ENCODE measurements at regions not wholly inside any gene's neighbourhood (a gene's known extent, or its start where the extent isn't known, plus 50 kb on each side); places are given as distances from the start of the nearest gene placed in this dataset.

DNA sequence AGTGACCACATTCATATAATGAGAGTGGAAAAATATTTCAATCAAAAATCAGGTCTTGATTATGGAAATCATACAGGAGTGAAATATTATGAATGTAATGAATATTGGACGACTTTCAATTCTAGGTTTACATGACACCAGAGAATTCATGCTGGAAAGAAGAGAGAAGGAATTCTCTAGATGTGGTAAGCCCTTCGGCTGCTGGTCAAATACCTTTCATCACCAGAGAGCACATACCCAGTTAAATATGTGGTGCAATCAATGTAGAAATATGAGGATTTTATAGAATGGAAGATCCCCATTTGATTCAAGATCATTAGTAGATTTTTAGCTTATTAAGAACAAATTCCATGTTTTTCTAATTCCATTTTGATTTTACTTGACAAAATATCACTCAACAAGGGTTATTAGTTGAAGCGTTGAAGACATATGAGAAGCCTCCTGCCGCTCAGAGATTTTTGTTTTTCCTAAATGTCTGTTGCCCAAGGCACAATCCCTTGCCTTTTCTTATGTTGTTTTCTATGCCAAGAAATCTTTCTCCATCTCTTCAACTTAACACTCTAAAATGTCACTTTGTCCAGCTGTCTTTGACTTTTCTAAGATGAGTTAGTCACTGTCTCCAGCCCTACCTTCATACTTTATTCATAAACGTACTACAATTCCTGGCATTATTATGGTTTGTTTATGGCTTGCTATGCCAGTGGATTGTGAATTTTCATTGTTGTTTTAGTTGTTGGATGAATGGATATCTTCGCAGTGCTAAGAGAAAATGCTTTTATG lies 72.8 kb upstream of the ZDHHC17 start:
- no peaks in the 10 kb centered on the region for H3K9me3 Mint-ChIP-seq
- H3K27me3 ChIP-seq (ENCODE audit: control insufficient read depth, insufficient read depth, low read length) = no peaks in the 10 kb centered on the region
- no peaks in the 10 kb centered on the region for H3K27me3 Mint-ChIP-seq (ENCODE audit: low read depth in 2 of 2)
- DNase-seq (no peak), ATAC-seq (no peak)
- no peaks in the 10 kb centered on the region for H3K9me3 ChIP-seq (ENCODE audit: control insufficient read depth, insufficient read depth, low read length)
- no peaks in the 10 kb centered on the region for H3K36me3 ChIP-seq (ENCODE audit: control insufficient read depth, insufficient read depth, low read length)
- intact Hi-C loops (cut with micrococcal nuclease) = no loop called here
- no peak overlapping the region for H3K4me3 ChIP-seq (ENCODE audit: low read length)
- WGBS (ENCODE audit: insufficient coverage) = 84% methylated on average over 4 of the region's 6 CpGs
- no peaks in the 10 kb centered on the region for H3K4me1 ChIP-seq (ENCODE audit: control insufficient read depth, insufficient read depth, low read length)
- no peak overlapping the region for H3K27ac Mint-ChIP-seq
- no peak overlapping the region for H3K27ac ChIP-seq (ENCODE audit: low read length)
- H3K4me3 Mint-ChIP-seq = no peak overlapping the region
- no peaks in the 10 kb centered on the region for H3K36me3 Mint-ChIP-seq
- TF ChIP-seq, protein P1, sequence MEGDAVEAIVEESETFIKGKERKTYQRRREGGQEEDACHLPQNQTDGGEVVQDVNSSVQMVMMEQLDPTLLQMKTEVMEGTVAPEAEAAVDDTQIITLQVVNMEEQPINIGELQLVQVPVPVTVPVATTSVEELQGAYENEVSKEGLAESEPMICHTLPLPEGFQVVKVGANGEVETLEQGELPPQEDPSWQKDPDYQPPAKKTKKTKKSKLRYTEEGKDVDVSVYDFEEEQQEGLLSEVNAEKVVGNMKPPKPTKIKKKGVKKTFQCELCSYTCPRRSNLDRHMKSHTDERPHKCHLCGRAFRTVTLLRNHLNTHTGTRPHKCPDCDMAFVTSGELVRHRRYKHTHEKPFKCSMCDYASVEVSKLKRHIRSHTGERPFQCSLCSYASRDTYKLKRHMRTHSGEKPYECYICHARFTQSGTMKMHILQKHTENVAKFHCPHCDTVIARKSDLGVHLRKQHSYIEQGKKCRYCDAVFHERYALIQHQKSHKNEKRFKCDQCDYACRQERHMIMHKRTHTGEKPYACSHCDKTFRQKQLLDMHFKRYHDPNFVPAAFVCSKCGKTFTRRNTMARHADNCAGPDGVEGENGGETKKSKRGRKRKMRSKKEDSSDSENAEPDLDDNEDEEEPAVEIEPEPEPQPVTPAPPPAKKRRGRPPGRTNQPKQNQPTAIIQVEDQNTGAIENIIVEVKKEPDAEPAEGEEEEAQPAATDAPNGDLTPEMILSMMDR (IDR thresholded peaks at IDR 0.05) = no peak
- H3K4me1 Mint-ChIP-seq = no peaks in the 10 kb centered on the region

DNA sequence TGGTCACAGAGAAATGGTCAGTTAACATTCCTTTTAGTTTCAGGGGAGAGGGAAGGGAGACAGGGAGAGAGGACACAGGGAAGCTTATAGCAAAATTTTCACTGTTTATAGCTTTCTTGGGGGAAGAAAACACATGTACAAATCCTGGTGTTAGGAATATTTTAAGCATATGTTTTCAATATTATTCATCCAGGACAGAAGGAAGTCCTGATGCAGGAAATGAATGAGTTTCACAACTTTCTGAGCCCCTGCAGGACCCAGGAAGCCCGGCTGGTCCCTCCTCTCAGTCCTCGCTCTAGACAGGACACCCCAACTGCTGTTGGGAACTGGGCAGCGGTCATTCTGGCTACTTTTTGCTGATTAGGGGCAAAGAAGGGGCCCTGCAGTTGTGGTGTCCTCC lies 71.1 kb upstream of the ZDHHC17 start:
- H3K27me3 ChIP-seq (ENCODE audit: control insufficient read depth, insufficient read depth, low read length) = no peaks in the 10 kb centered on the region
- H3K4me1 ChIP-seq (ENCODE audit: control insufficient read depth, insufficient read depth, low read length) = no peaks in the 10 kb centered on the region
- TF ChIP-seq, protein P1 (IDR thresholded peaks at IDR 0.05) = no peak
- no peak overlapping the region for H3K4me3 Mint-ChIP-seq
- H3K4me3 ChIP-seq (ENCODE audit: low read length) = no peak overlapping the region
- no peak for ATAC-seq
- no peaks in the 10 kb centered on the region for H3K4me1 Mint-ChIP-seq
- no peak overlapping the region for H3K27ac Mint-ChIP-seq
- H3K27ac ChIP-seq (ENCODE audit: low read length) = no peak overlapping the region
- H3K36me3 Mint-ChIP-seq = no peaks in the 10 kb centered on the region
- DNase-seq = no peak
- no peaks in the 10 kb centered on the region for H3K27me3 Mint-ChIP-seq (ENCODE audit: low read depth in 2 of 2)
- H3K9me3 Mint-ChIP-seq = no peaks in the 10 kb centered on the region
- H3K36me3 ChIP-seq (ENCODE audit: control insufficient read depth, insufficient read depth, low read length) = no peaks in the 10 kb centered on the region
- no peaks in the 10 kb centered on the region for H3K9me3 ChIP-seq (ENCODE audit: control insufficient read depth, insufficient read depth, low read length)
- intact Hi-C loops (cut with micrococcal nuclease) = no loop called here
- WGBS (ENCODE audit: insufficient coverage) = 79% methylated on average over 3 of the region's 3 CpGs

DNA sequence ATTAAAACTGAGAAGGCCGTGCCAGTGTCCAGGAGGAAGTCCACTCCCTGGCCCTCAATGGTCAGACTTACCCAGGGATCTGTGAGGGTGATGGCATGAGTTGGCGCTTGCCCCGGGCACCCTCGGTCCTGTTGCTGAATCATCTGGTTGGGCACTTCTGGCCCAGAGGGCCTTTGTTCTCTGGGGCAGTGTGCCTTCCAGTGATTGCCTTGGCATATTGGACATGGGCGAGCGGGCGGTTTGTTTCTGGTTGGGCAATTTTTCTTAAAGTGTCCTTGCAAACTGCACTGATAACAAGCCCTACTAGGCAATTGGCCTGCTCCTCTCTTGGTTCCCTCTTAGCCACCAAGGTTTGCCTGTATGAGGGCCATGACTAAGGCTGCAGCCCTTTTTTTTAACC lies 69.5 kb upstream of the ZDHHC17 start:
- 95% methylated on average over 7 of the region's 7 CpGs for WGBS (ENCODE audit: insufficient coverage)
- no peak overlapping the region for H3K4me3 Mint-ChIP-seq
- Histone ChIP-seq H3K36me3 (ENCODE audit: control insufficient read depth, insufficient read depth, low read length) (no peaks in the 10 kb centered on the region), H3K27ac (ENCODE audit: low read length) (no peak overlapping the region), H3K4me1 (ENCODE audit: control insufficient read depth, insufficient read depth, low read length) (no peaks in the 10 kb centered on the region), H3K4me3 (ENCODE audit: low read length) (no peak overlapping the region), H3K27me3 (ENCODE audit: control insufficient read depth, insufficient read depth, low read length) (no peaks in the 10 kb centered on the region), H3K9me3 (ENCODE audit: control insufficient read depth, insufficient read depth, low read length) (no peaks in the 10 kb centered on the region)
- H3K9me3 Mint-ChIP-seq = no peaks in the 10 kb centered on the region
- intact Hi-C loops (cut with micrococcal nuclease) = no loop called here
- ATAC-seq (no peak), DNase-seq (no peak)
- H3K27me3 Mint-ChIP-seq (ENCODE audit: low read depth in 2 of 2) = no peaks in the 10 kb centered on the region
- TF ChIP-seq, protein P1 (IDR thresholded peaks at IDR 0.05) = no peak
- no peak overlapping the region for H3K27ac Mint-ChIP-seq
- H3K36me3 Mint-ChIP-seq = no peaks in the 10 kb centered on the region
- no peaks in the 10 kb centered on the region for H3K4me1 Mint-ChIP-seq

DNA sequence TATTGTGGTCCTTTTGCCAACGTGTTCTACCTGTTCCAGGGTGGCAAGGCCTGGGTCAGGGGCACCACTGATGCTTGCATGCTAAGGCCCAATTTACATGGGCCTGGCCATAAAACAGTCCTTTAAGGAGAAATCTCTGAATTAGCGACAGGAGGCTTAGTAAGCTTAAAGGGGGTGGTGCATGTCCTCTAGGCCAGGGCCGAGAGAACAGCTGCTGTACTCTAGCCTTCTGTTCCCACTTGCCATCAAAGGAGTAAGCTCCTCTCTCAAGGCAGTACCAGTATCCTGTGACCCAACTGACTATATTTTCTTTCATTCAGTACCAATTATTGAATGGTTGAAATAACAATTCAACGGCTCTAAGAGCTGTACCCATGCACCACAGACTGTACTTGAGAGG lies 67.7 kb upstream of the ZDHHC17 start:
- DNase-seq = no peak
- H3K36me3 ChIP-seq (ENCODE audit: control insufficient read depth, insufficient read depth, low read length) = no peaks in the 10 kb centered on the region
- no peaks in the 10 kb centered on the region for H3K4me1 Mint-ChIP-seq
- H3K4me3 Mint-ChIP-seq = no peak overlapping the region
- H3K4me3 ChIP-seq (ENCODE audit: low read length) = no peak overlapping the region
- no peak overlapping the region for H3K27ac Mint-ChIP-seq
- no peaks in the 10 kb centered on the region for H3K36me3 Mint-ChIP-seq
- H3K9me3 Mint-ChIP-seq = no peaks in the 10 kb centered on the region
- intact Hi-C loops (cut with micrococcal nuclease) = no loop called here
- WGBS (ENCODE audit: insufficient coverage) = 57% methylated on average over 4 of the region's 4 CpGs
- H3K4me1 ChIP-seq (ENCODE audit: control insufficient read depth, insufficient read depth, low read length) = no peaks in the 10 kb centered on the region
- no peaks in the 10 kb centered on the region for H3K27me3 Mint-ChIP-seq (ENCODE audit: low read depth in 2 of 2)
- H3K9me3 ChIP-seq (ENCODE audit: control insufficient read depth, insufficient read depth, low read length) = no peaks in the 10 kb centered on the region
- no peak overlapping the region for H3K27ac ChIP-seq (ENCODE audit: low read length)
- no peak for ATAC-seq
- H3K27me3 ChIP-seq (ENCODE audit: control insufficient read depth, insufficient read depth, low read length) = no peaks in the 10 kb centered on the region
- TF ChIP-seq, protein P1 (IDR thresholded peaks at IDR 0.05) = no peak

Measured in natural killer cell (primary cell).